CD4-positive, alpha-beta T cell treated with Interleukin-15 for 1 hour (primary cell): ENCODE measurements at regions not wholly inside any gene's neighbourhood (a gene's known extent, or its start where the extent isn't known, plus 50 kb on each side); places are given as distances from the start of the nearest gene placed in this dataset.
"Not testable (repeated sequence)": the region's sequence is repeated elsewhere in the genome, so short reads cannot be mapped to it uniquely, and the experiment has no call there.

Experiments used
- DNase-seq: peaks from one replicate; pipeline ENCODE4 v3.0.0-alpha.2; 2020

GRCh38 chr1:198986442-198986841 is 347.6 kb downstream of the PTPRC start:
- no peak for DNase-seq

- no peak for DNase-seq
Observed at GRCh38 chr1:199002661-199003060, 363.8 kb downstream of the PTPRC start.

GRCh38 chr1:199007423-199007822 is 368.6 kb downstream of the PTPRC start:
- DNase-seq, result no peak

- no peak for DNase-seq
Observed at GRCh38 chr1:199009447-199009846, 370.6 kb downstream of the PTPRC start.

- no peak for DNase-seq
Observed at GRCh38 chr1:199010492-199010891, 371.7 kb downstream of the PTPRC start.

- no peak for DNase-seq
Observed at GRCh38 chr1:199010933-199011332, 372.1 kb downstream of the PTPRC start.

GRCh38 chr1:199015799-199016198 is 377.0 kb downstream of the PTPRC start:
- no peak for DNase-seq

GRCh38 chr1:199018471-199019135 is 379.8 kb downstream of the PTPRC start:
- DNase-seq, result no peak

- no peak for DNase-seq
Observed at GRCh38 chr1:199020051-199020450, 381.2 kb downstream of the PTPRC start.

GRCh38 chr1:199020904-199021303 is 382.1 kb downstream of the PTPRC start:
- DNase-seq, result no peak

- no peak for DNase-seq
Observed at GRCh38 chr1:199029401-199029800, 390.6 kb downstream of the PTPRC start.

GRCh38 chr1:199029855-199030254 is 391.0 kb downstream of the PTPRC start:
- DNase-seq, result no peak

GRCh38 chr1:199030541-199030940 is 391.7 kb downstream of the PTPRC start:
- DNase-seq, result not testable (repeated sequence)

- not testable (repeated sequence) for DNase-seq
Observed at GRCh38 chr1:199031170-199031569, 392.3 kb downstream of the PTPRC start.

- DNase-seq, result not testable (repeated sequence)
Observed at GRCh38 chr1:199032479-199032878, 393.6 kb downstream of the PTPRC start.

- DNase-seq, result no peak
Observed at GRCh38 chr1:199033661-199034060, 394.8 kb downstream of the PTPRC start.

GRCh38 chr1:199038156-199038555 is 399.3 kb downstream of the PTPRC start:
- no peak for DNase-seq

GRCh38 chr1:199040076-199040905 is 401.5 kb downstream of the PTPRC start:
- DNase-seq, result no peak

GRCh38 chr1:199041173-199041914 is 402.5 kb downstream of the PTPRC start:
- DNase-seq, result no peak

- DNase-seq, result no peak
Observed at GRCh38 chr1:199042193-199042592, 403.4 kb downstream of the PTPRC start.

- DNase-seq, result no peak
Observed at GRCh38 chr1:199044191-199044590, 405.4 kb downstream of the PTPRC start.

GRCh38 chr1:199046618-199047017 is 407.8 kb downstream of the PTPRC start:
- no peak for DNase-seq

- no peak for DNase-seq
Observed at GRCh38 chr1:199054694-199055093, 415.9 kb downstream of the PTPRC start.

- no peak for DNase-seq
Observed at GRCh38 chr1:199057322-199057721, 418.5 kb downstream of the PTPRC start.
